Activated naive CD8-positive, alpha-beta T cell treated with anti-CD3 and anti-CD28 coated beads for 36 hours (primary cell): ENCODE measurements at regions not wholly inside any gene's neighbourhood (a gene's known extent, or its start where the extent isn't known, plus 50 kb on each side); places are given as distances from the start of the nearest gene placed in this dataset.

Experiments
- DNase-seq: peaks from one replicate; pipeline ENCODE4 v3.0.0; 2021
- H3K27ac Mint-ChIP-seq: one replicate; pipeline ENCODE4 v1.8.0; 2022; ENCODE audit warnings: mild to moderate bottlenecking, moderate library complexity, mixed read lengths
- H3K27me3 Mint-ChIP-seq: one replicate; pipeline ENCODE4 v1.8.0; 2022; ENCODE audit warnings: mild to moderate bottlenecking, mixed read lengths
- H3K36me3 Mint-ChIP-seq: one replicate; pipeline ENCODE4 v1.8.0; 2021; ENCODE audit warnings: mild to moderate bottlenecking, mixed read lengths
- H3K4me1 Mint-ChIP-seq: one replicate; pipeline ENCODE4 v1.8.0; 2021; ENCODE audit warnings: mixed read lengths
- H3K4me3 Mint-ChIP-seq: one replicate; pipeline ENCODE4 v1.8.0; 2022; ENCODE audit warnings: mild to moderate bottlenecking, moderate library complexity, mixed read lengths
- H3K9me3 Mint-ChIP-seq: one replicate; pipeline ENCODE4 v1.8.0; 2022; ENCODE audit warnings: mixed read lengths

DNA sequence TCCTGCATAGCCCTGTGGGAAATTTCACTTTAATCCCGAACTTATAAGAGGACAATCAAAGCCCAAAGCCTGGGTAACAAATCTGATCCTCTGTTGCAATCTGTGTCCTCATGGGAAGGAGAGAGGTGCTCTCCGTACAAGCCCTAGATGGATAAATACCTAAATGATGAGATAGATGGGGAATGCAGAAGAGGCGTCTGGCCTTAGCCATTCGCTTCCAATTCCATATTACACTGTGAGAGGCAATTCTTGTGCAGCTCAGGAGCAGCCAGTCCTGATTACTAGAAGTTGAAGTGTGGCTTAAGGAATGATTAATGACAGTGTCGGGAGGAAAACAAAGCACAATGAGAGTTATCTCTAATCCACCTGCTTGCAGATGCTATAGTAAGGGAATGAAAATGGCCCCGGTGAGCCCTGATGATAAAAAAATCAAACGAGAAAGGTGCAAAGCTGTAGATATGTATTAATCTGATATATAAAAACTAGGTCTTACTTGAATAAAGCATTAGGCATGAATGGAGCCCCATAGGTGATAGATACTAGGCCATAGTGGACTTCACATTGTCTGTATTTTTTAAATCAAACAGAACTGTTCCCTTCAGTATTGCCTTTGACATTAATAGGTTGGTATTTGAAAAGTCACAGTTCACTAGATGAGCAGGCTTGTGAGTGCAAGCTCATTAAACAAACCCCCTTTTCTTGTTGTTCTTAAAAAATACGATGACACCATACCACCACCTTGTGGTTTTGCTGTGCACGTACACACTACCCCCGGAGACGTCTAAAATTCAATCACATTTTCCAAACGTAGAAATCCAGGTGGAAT lies 54.2 kb upstream of the TMCO5A start:
- Mint-ChIP-seq H3K36me3 (no peaks in the 10 kb centered on the region), H3K27me3 (peaks cover 48% of the 10 kb centered on the region), H3K27ac (no peak overlapping the region), H3K4me1 (no peaks in the 10 kb centered on the region), H3K9me3 (no peaks in the 10 kb centered on the region), H3K4me3 (no peak overlapping the region)
- no peak for DNase-seq

DNA sequence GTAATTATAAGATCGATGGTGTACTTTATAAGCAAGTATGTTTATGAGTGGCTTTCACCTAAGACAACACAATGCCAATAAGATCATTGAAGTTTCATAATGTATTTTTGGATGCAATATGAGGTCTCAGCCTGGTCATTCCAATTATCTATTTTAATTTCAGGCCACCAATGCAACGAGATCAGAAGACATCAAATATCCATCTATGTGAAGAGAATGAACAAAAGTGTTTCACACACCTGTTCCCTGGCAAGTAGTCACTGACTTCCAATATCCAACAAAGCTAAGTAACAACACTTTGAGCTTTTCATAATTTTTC lies 53.6 kb upstream of the TMCO5A start:
- H3K4me3 Mint-ChIP-seq = no peak overlapping the region
- peaks cover 49% of the 10 kb centered on the region for H3K27me3 Mint-ChIP-seq
- DNase-seq = no peak
- H3K27ac Mint-ChIP-seq = no peak overlapping the region
- H3K36me3 Mint-ChIP-seq = no peaks in the 10 kb centered on the region
- no peaks in the 10 kb centered on the region for H3K4me1 Mint-ChIP-seq
- H3K9me3 Mint-ChIP-seq = no peaks in the 10 kb centered on the region

DNA sequence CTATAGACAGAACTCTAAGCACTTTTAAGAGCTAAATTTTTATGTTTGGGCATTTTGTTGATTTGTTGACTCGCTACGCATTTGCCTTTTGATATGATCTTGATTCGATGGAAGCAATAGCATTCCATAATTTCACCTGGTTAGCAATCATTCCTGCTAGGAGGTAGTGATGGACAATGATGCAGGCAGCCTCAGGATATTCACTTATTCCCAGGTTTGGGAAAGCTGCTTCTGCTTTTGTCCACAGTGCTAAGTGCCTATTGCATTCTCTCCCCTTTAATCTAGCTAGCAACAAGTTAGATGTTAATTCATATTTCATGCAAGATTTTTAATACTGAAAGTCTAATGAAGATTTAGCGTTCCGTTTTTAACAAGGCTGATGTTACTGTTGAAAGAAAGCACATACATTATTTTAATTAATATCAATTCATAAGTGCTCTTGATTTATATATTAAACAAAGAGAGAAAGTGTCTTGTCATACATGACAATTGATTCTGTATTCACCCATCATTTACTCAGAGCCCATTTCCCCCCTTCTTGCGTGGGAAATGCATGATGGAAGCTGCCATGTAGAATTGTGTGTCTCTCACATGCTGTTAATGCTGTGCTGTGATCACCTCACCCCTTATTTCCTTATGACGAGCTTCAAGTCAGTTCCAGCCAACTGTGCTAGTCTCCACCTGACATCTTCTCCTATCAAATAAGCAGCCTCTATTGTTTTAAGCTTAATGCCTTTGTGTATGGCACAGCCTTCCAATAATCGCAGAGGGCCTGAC lies 53.0 kb upstream of the TMCO5A start:
- H3K4me1 Mint-ChIP-seq = no peaks in the 10 kb centered on the region
- no peaks in the 10 kb centered on the region for H3K36me3 Mint-ChIP-seq
- DNase-seq = no peak
- no peak overlapping the region for H3K4me3 Mint-ChIP-seq
- no peak overlapping the region for H3K27ac Mint-ChIP-seq
- peaks cover 47% of the 10 kb centered on the region for H3K27me3 Mint-ChIP-seq
- H3K9me3 Mint-ChIP-seq = no peaks in the 10 kb centered on the region

- Mint-ChIP-seq H3K27me3 (peaks cover 46% of the 10 kb centered on the region), H3K4me3 (no peak overlapping the region), H3K36me3 (no peaks in the 10 kb centered on the region), H3K9me3 (no peaks in the 10 kb centered on the region), H3K27ac (no peak overlapping the region), H3K4me1 (no peaks in the 10 kb centered on the region)
- DNase-seq = no peak
Observed at GRCh38 chr15:37882640-37883039, 51.8 kb upstream of the TMCO5A start.
